MCF 10A (cell line): ENCODE measurements at regions not wholly inside any gene's neighbourhood (a gene's known extent, or its start where the extent isn't known, plus 50 kb on each side); places are given as distances from the start of the nearest gene placed in this dataset.

Experiments used
- BruUV-seq: library from RNA; stranded (reverse); fragments of 400-500 nt; replicated peaks from 2 replicates; lab custom pipeline; 2021; lab: Mats Ljungman, UMichigan
- CTCF ChIA-PET: fragments of 300-600 bp; sonication (Branson Sonifier 250); formaldehyde crosslinking; extraction: SDS; loops from one replicate; lab custom pipeline; 2021; ENCODE audit warnings: antibody characterized with exemption, inconsistent platforms; lab: Yijun Ruan, JAX
- POLR2A ChIA-PET: fragments of 300-600, 350-650 bp; sonication (Branson Sonifier 250); formaldehyde crosslinking; extraction: SDS; loops from one replicate; lab custom pipeline; 2020; ENCODE audit warnings: antibody characterized with exemption, inconsistent platforms; lab: Yijun Ruan, JAX
- DNase-seq: peaks from one replicate; pipeline ENCODE4 v3.0.0-alpha.2; 2018; ENCODE audit not compliant: unreplicated experiment
- H3K27ac Mint-ChIP-seq: one replicate; pipeline ENCODE4 v1.8.0; 2022; ENCODE audit warnings: mild to moderate bottlenecking, low read depth, mixed read lengths; ENCODE audit not compliant: unreplicated experiment
- H3K27me3 Mint-ChIP-seq: one replicate; pipeline ENCODE4 v1.8.0; 2022; ENCODE audit warnings: mixed read lengths; ENCODE audit not compliant: insufficient read depth, unreplicated experiment
- H3K36me3 Mint-ChIP-seq: one replicate; pipeline ENCODE4 v1.8.0; 2022; ENCODE audit warnings: mild to moderate bottlenecking, moderate library complexity, mixed read lengths; ENCODE audit not compliant: insufficient read depth, unreplicated experiment
- H3K4me1 Mint-ChIP-seq: one replicate; pipeline ENCODE4 v1.8.0; 2022; ENCODE audit warnings: mixed read lengths; ENCODE audit not compliant: insufficient read depth, unreplicated experiment
- H3K4me3 Mint-ChIP-seq: one replicate; pipeline ENCODE4 v1.8.0; 2022; ENCODE audit warnings: mild to moderate bottlenecking, moderate library complexity, mixed read lengths; ENCODE audit not compliant: unreplicated experiment
- H3K9me3 Mint-ChIP-seq: one replicate; pipeline ENCODE4 v1.8.0; 2022; ENCODE audit warnings: mixed read lengths; ENCODE audit not compliant: unreplicated experiment
- intact Hi-C: fragments of 100-400 bp; cut with micrococcal nuclease; formaldehyde crosslinking; loops from 2 replicates; pipeline ENCODE4 v1.14.1; 2022
- TF ChIP-seq, protein P1 (sequence below): fragments of 200-600 bp; IDR thresholded peaks from one replicate; pipeline ENCODE4 v1.8.0; 2022; ENCODE audit warnings: antibody characterized with exemption, mild to moderate bottlenecking; ENCODE audit not compliant: unreplicated experiment

DNA sequence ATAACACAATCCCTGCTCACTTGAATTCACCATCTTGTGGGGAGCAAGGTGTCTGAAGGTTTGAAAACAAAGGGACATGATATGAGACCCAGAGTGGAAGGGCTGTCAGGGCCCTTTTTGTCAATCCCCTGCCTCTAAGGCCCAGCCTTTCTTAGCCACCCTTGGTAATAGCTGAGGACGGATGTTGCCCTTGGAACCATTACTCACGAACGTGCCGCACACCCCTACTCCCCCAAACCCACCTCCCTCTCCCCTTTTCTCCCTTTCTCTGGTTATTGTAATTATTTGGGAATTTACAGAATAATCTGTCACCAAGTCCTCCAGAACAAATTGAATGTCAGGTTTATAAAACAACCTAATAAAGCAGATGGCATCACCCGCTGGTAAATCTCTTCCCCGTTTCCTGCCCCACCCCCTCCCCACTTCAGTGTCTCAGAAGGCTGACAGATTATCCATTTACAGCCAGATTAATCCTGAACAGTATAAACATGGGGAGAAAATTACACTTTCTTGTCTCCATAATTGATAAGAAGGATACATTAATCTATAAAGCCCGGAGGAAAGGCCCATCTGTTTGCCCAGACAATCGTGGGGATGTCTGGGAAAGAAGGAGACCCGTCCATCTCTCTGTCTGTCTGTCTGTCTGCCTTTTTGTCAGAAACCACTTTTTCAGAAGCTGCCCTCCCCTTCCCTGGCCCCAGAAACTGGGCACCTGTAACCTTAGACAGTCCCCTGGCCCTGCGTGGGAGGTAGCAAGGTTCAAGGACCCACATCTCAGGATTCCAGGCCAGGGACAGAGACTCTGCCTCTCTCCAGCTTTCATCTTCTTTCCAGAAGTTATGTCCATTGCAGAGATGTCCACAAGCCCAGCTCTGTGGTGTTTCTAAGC, 60.6 kb upstream of the CD34 start:
- BruUV-seq, result no TSS peak
- CTCF ChIA-PET, result interaction anchor here (0.6 to 4.7 kb wide), 12 partner anchors 7 to 1093 kb away, joined by 3 to 66 read pairs (median 6); no protein-coding TSS in a partner anchor
- Mint-ChIP-seq H3K27me3 (peaks cover 42% of the 10 kb centered on the region), H3K36me3 (no peaks in the 10 kb centered on the region), H3K27ac (no peak overlapping the region), H3K9me3 (no peaks in the 10 kb centered on the region), H3K4me1 (no peaks in the 10 kb centered on the region), H3K4me3 (no peak overlapping the region)
- no peak for DNase-seq
- TF ChIP-seq, protein P1, sequence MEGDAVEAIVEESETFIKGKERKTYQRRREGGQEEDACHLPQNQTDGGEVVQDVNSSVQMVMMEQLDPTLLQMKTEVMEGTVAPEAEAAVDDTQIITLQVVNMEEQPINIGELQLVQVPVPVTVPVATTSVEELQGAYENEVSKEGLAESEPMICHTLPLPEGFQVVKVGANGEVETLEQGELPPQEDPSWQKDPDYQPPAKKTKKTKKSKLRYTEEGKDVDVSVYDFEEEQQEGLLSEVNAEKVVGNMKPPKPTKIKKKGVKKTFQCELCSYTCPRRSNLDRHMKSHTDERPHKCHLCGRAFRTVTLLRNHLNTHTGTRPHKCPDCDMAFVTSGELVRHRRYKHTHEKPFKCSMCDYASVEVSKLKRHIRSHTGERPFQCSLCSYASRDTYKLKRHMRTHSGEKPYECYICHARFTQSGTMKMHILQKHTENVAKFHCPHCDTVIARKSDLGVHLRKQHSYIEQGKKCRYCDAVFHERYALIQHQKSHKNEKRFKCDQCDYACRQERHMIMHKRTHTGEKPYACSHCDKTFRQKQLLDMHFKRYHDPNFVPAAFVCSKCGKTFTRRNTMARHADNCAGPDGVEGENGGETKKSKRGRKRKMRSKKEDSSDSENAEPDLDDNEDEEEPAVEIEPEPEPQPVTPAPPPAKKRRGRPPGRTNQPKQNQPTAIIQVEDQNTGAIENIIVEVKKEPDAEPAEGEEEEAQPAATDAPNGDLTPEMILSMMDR, result no peak
- POLR2A ChIA-PET, result interaction anchor here (0.5 kb wide), 1 partner anchor 71 kb away, joined by 3 read pairs; no protein-coding TSS in a partner anchor
- intact Hi-C loops, result no loop called here

DNA sequence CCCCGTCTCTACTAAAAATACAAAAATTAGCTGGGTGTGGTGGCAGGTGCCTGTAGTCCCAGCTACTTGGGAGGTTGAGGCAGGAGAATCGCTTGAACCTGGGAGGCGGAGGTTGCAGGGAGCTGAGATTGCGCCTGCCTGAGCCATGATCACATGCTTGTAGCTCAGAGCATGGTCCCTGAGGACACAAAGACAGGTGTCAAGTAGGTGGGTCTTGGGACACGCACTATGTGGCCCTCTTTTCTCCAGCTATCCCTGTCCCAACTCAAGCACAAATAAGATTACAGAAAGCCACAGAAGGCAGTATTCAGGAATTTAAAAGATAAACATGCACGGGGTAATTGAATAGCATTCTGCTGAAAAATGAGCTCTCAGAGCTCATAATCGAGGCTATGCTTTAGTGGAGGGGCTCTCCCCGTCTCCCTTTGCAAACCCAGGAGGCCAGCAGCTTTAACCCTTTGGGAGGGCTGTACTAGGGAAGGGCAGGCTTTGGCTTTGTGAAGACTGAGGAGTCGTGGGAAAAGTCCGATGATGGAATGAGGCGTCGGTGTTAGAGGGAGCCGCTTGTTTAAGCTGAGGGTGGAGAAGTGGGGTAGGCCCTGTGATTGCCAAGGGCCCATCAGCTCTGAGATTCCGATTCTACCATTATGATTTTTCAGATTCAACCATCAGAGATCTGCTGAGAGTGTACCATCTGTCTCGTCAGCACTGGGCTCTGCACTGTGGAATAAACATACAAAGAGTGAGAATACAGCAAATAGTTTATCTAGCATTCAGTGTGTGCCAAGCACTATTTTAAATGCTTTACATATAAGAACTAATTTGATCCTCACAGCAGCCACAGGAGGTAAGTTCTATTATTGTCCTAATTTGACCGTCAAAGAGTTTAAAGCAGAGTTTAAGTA, 59.7 kb upstream of the CD34 start:
- DNase-seq, result no peak
- intact Hi-C loops, result no loop called here
- Mint-ChIP-seq H3K4me3 (no peak overlapping the region), H3K36me3 (no peaks in the 10 kb centered on the region), H3K27me3 (peaks cover 36% of the 10 kb centered on the region), H3K4me1 (no peaks in the 10 kb centered on the region), H3K27ac (no peak overlapping the region), H3K9me3 (no peaks in the 10 kb centered on the region)
- no TSS peak for BruUV-seq
- CTCF ChIA-PET, result interaction anchor here (0.6 to 4.7 kb wide), 16 partner anchors 6 to 274 kb away, joined by 3 to 66 read pairs (median 6); no protein-coding TSS in a partner anchor
- POLR2A ChIA-PET, result interaction anchor here (0.5 to 0.8 kb wide), 4 partner anchors 70 to 95 kb away, joined by 3 to 4 read pairs (median 4); no protein-coding TSS in a partner anchor
- TF ChIP-seq, protein P1, result no peak

DNA sequence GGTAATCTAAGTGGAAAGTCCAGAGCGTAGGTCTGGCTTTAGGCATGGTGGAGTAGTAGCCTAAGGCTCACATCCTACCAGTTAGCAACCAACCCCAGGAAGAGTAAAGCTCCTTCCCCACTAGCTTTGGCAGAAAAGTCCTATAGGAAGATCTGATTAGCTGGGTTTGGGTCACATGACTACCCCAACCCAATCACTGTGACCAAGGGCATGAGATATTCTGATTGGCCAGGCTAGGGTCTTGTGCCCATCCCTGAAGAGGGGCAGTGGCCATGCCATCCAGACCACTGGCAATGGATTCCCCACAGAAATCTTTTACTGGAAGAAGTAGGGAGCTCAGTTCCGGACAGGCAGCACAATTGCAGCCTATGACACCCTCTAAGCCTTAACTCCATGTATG, 58.6 kb upstream of the CD34 start:
- Mint-ChIP-seq H3K36me3 (no peaks in the 10 kb centered on the region), H3K27me3 (peaks cover 26% of the 10 kb centered on the region), H3K27ac (no peak overlapping the region), H3K4me3 (no peak overlapping the region), H3K4me1 (peaks cover 6% of the 10 kb centered on the region), H3K9me3 (no peaks in the 10 kb centered on the region)
- TF ChIP-seq, protein P1, result no peak
- BruUV-seq, result no TSS peak
- DNase-seq, result no peak
- CTCF ChIA-PET, result interaction anchor here (1.2 to 4.7 kb wide), 10 partner anchors 17 to 390 kb away, joined by 3 to 66 read pairs (median 8); no protein-coding TSS in a partner anchor
- intact Hi-C loops, result no loop called here
- POLR2A ChIA-PET, result no interaction called here
